HFFc6 (cell line): ENCODE measurements at regions not wholly inside any gene's neighbourhood (a gene's known extent, or its start where the extent isn't known, plus 50 kb on each side); places are given as distances from the start of the nearest gene placed in this dataset.

ENCODE experiments used
- DNase-seq: peaks from one replicate; pipeline ENCODE4 v3.0.0-alpha.2; 2018
- H3K27ac Mint-ChIP-seq: 2 replicates; pipeline ENCODE4 v1.8.0; 2020; ENCODE audit warnings: mild to moderate bottlenecking, mixed read lengths
- H3K27me3 Mint-ChIP-seq: 2 replicates; pipeline ENCODE4 v1.8.0; 2021; ENCODE audit warnings: mild to moderate bottlenecking, moderate library complexity, mixed read lengths; ENCODE audit not compliant: insufficient read depth
- H3K36me3 Mint-ChIP-seq: 2 replicates; pipeline ENCODE4 v1.8.0; 2021; ENCODE audit warnings: low read depth, mixed read lengths
- H3K4me1 Mint-ChIP-seq: 2 replicates; pipeline ENCODE4 v1.8.0; 2020; ENCODE audit warnings: low read depth, mixed read lengths
- H3K4me3 Mint-ChIP-seq: 2 replicates; pipeline ENCODE4 v1.8.0; 2020; ENCODE audit warnings: mild to moderate bottlenecking, moderate library complexity, mixed read lengths
- H3K9me3 Mint-ChIP-seq: 2 replicates; pipeline ENCODE4 v1.8.0; 2020; ENCODE audit warnings: mild to moderate bottlenecking, mixed read lengths
- TF ChIP-seq, protein P1 (sequence below): fragments of 200-600 bp; sonication (generic); IDR thresholded peaks from 2 replicates; pipeline ENCODE4 v1.5.0; 2021; ENCODE audit warnings: antibody characterized with exemption, mild to moderate bottlenecking

DNA sequence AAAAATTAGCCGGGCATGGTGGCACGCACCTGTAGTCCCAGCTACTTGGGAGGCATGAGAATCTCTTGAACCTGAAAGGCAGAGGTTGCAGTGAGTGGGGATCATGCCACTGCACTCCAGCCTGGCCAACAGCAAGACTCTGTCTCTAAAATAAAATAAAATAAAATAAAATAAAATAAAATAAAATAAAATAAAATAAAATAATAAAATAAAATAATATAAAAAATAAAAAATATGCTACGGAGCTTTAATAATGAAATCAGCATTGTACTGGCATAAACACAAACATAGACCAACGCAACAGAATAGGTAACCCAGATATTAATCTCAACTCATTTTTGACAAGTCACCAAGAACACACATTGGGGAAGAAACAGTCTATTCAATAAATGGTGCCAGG is 973.4 kb upstream of the SOX11 start:
- Mint-ChIP-seq H3K27me3 (no peaks in the 10 kb centered on the region), H3K9me3 (peaks cover 50% of the 10 kb centered on the region), H3K36me3 (0 out of 2 replicates have a peak, but pooled peaks cover 4% of the 10 kb centered on the region), H3K27ac (no peak overlapping the region), H3K4me1 (no peaks in the 10 kb centered on the region), H3K4me3 (no peak overlapping the region)
- TF ChIP-seq, protein P1, sequence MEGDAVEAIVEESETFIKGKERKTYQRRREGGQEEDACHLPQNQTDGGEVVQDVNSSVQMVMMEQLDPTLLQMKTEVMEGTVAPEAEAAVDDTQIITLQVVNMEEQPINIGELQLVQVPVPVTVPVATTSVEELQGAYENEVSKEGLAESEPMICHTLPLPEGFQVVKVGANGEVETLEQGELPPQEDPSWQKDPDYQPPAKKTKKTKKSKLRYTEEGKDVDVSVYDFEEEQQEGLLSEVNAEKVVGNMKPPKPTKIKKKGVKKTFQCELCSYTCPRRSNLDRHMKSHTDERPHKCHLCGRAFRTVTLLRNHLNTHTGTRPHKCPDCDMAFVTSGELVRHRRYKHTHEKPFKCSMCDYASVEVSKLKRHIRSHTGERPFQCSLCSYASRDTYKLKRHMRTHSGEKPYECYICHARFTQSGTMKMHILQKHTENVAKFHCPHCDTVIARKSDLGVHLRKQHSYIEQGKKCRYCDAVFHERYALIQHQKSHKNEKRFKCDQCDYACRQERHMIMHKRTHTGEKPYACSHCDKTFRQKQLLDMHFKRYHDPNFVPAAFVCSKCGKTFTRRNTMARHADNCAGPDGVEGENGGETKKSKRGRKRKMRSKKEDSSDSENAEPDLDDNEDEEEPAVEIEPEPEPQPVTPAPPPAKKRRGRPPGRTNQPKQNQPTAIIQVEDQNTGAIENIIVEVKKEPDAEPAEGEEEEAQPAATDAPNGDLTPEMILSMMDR = no peak
- DNase-seq = no peak

DNA sequence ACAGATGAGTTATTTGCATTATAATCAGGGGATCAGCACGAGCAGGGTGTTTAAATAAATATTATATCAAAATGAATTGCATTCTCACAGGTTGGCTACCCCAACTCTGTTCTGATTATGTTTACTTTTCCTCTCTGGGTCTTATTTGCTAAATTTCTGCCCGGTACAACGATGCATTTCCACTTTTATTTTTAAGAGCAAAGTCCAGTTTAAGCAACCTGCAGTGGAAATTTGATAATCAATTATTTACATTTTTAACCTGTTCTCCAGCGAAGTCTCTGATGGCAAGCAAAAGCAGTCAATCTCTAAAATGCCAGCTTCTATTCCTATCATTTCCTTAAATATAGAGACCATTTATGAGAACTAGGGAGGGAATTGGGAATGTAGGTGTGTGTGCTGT is 966.6 kb upstream of the SOX11 start:
- DNase-seq = no peak
- TF ChIP-seq, protein P1 = no peak

DNA sequence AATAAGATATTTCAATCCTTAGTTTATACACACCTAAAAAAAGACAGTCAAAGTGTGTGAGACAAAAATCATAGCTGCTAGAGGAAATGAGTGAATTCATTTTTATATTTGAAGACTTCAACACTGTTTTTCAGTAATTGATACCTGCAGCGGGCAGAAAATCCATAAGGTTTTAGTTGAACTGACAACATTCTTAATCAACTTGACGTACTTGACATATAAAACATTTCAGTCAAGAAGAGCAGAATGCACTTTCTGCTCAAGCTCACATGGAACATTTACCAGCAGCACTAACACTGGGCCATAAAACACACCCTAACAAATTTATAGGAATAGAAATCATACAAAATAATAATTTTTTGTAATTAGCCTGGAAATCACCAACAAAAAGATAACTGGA is 959.6 kb upstream of the SOX11 start:
- TF ChIP-seq, protein P1 = no peak
- Mint-ChIP-seq H3K4me1 (no peaks in the 10 kb centered on the region), H3K36me3 (no peaks in the 10 kb centered on the region), H3K27me3 (peaks cover 4% of the 10 kb centered on the region), H3K27ac (no peak overlapping the region), H3K4me3 (no peak overlapping the region), H3K9me3 (peaks cover 27% of the 10 kb centered on the region)
- no peak for DNase-seq

More for the DNA sequence above, 966.6 kb upstream of the SOX11 start:
- no peak overlapping the region for H3K27ac Mint-ChIP-seq
- no peak overlapping the region for H3K4me3 Mint-ChIP-seq
- H3K36me3 Mint-ChIP-seq = 0 out of 2 replicates have a peak, but pooled peaks cover 4% of the 10 kb centered on the region
- H3K27me3 Mint-ChIP-seq = peaks cover 2% of the 10 kb centered on the region; the same call in 1 of the 2 replicates
- H3K4me1 Mint-ChIP-seq = no peaks in the 10 kb centered on the region
- H3K9me3 Mint-ChIP-seq = peaks cover 53% of the 10 kb centered on the region

- H3K4me1 Mint-ChIP-seq = no peaks in the 10 kb centered on the region
- TF ChIP-seq, protein P1 = no peak
- no peak for DNase-seq
- H3K27me3 Mint-ChIP-seq = no peaks in the 10 kb centered on the region; the same call in none of the 2 replicates
- H3K4me3 Mint-ChIP-seq = no peak overlapping the region
- 0 out of 2 replicates have a peak, but pooled peaks cover 11% of the 10 kb centered on the region for H3K36me3 Mint-ChIP-seq
- H3K27ac Mint-ChIP-seq = no peak overlapping the region
- peaks cover 52% of the 10 kb centered on the region for H3K9me3 Mint-ChIP-seq
These were observed 946.9 kb upstream of the SOX11 start for GRCh38 chr2:4745056-4745991.

DNA sequence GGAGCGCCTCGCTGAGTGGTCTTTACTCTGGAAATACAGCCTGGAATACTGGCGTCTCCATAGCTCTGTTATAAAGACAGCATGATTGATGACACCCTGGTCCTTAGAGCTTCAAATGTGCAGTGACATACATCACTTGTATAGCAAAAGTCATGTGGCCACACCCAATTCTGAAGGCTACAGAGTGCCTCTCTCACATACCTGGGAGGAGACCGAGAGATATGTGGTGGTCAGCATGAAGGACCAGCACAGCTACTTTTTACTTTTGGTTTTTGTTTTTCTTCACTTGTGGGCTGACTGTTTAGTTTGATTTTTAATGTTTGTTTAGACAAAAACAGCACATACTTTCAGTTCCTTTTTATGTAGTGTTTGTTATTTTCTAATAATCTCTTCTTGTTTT is 938.5 kb upstream of the SOX11 start:
- Mint-ChIP-seq H3K9me3 (peaks cover 78% of the 10 kb centered on the region), H3K27ac (no peak overlapping the region), H3K36me3 (0 out of 2 replicates have a peak, but pooled peaks cover under 1% of the 10 kb centered on the region), H3K4me1 (no peaks in the 10 kb centered on the region), H3K4me3 (no peak overlapping the region), H3K27me3 (no peaks in the 10 kb centered on the region; the same call in 1 of the 2 replicates)
- TF ChIP-seq, protein P1 = no peak
- DNase-seq = no peak
